Peyer's patch (tissue), 4 donors: ENCODE measurements at regions not wholly inside any gene's neighbourhood (a gene's known extent, or its start where the extent isn't known, plus 50 kb on each side); places are given as distances from the start of the nearest gene placed in this dataset.
A peak's percentile ranks its signal among the peaks of the same experiment; 100 is the strongest.
"Not testable (repeated sequence)": the region's sequence is repeated elsewhere in the genome, so short reads cannot be mapped to it uniquely, and the experiment has no call there.

Experiments used
- DNase-seq, 3 donors: peaks; one replicate each; pipeline ENCODE4 v3.0.0-alpha.2; 2017 to 2019
- H3K27ac ChIP-seq, 4 donors: fragments of 200-600 bp; sonication (generic); one replicate each; pipeline ENCODE4 v1.5.1; 2016 to 2019
- H3K27me3 ChIP-seq, 2 donors: fragments of 200-600 bp; sonication (generic); one replicate each; pipeline ENCODE4 v1.5.1; 2019
- H3K36me3 ChIP-seq, 3 donors: fragments of 200-600 bp; sonication (generic); one replicate each; pipeline ENCODE4 v1.5.1; 2016 to 2019
- H3K4me1 ChIP-seq, 4 donors: fragments of 200-600 bp; sonication (generic); one replicate each; pipeline ENCODE4 v1.5.1; 2016 to 2019
- H3K4me3 ChIP-seq, 4 donors: fragments of 200-600 bp; sonication (generic); 1 replicate in 3 of 4; 2 replicates in 1 of 4; pipeline ENCODE4 v1.5.1; 2016 to 2019; ENCODE audit warnings: mild to moderate bottlenecking in 1 of 4
- H3K9me3 ChIP-seq, 4 donors: fragments of 200-600 bp; sonication (generic); one replicate each; pipeline ENCODE4 v1.5.1; 2016 to 2019; ENCODE audit warnings: mild to moderate bottlenecking in 1 of 4
- POLR2A ChIP-seq, 2 donors: fragments of 450-650 bp; IDR thresholded peaks; one replicate each; pipeline ENCODE4 v1.5.1; 2017; ENCODE audit warnings: antibody characterized with exemption in 2 of 2, mild to moderate bottlenecking in 2 of 2, moderate library complexity in 2 of 2
- TF ChIP-seq, protein P1 (sequence below), 6 experiments: fragments of 450-650 bp in 4 of 6; fragments of 200-600 bp in 2 of 6; sonication (generic) in 1 of 6; IDR thresholded peaks; one replicate each; pipeline ENCODE4 v1.5.1; 2017 to 2019; ENCODE audit warnings: antibody characterized with exemption in 6 of 6, mild to moderate bottlenecking in 3 of 6, moderate library complexity in 1 of 6

- Histone ChIP-seq H3K9me3 (no peaks in the 10 kb centered on the region), H3K27ac (no peak overlapping the region), H3K4me3 (no peak overlapping the region), H3K27me3 (no peaks in the 10 kb centered on the region), H3K4me1 (no peaks in the 10 kb centered on the region), H3K36me3 (no peaks in the 10 kb centered on the region)
- no peak for DNase-seq
- TF ChIP-seq, protein P1, sequence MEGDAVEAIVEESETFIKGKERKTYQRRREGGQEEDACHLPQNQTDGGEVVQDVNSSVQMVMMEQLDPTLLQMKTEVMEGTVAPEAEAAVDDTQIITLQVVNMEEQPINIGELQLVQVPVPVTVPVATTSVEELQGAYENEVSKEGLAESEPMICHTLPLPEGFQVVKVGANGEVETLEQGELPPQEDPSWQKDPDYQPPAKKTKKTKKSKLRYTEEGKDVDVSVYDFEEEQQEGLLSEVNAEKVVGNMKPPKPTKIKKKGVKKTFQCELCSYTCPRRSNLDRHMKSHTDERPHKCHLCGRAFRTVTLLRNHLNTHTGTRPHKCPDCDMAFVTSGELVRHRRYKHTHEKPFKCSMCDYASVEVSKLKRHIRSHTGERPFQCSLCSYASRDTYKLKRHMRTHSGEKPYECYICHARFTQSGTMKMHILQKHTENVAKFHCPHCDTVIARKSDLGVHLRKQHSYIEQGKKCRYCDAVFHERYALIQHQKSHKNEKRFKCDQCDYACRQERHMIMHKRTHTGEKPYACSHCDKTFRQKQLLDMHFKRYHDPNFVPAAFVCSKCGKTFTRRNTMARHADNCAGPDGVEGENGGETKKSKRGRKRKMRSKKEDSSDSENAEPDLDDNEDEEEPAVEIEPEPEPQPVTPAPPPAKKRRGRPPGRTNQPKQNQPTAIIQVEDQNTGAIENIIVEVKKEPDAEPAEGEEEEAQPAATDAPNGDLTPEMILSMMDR (IDR thresholded peaks at IDR 0.05): no peak
- no peak for TF ChIP-seq POLR2A (IDR thresholded peaks at IDR 0.05)
Measured at GRCh38 chr5:21398511-21398910, 1410.5 kb upstream of the CDH18 start.

DNA sequence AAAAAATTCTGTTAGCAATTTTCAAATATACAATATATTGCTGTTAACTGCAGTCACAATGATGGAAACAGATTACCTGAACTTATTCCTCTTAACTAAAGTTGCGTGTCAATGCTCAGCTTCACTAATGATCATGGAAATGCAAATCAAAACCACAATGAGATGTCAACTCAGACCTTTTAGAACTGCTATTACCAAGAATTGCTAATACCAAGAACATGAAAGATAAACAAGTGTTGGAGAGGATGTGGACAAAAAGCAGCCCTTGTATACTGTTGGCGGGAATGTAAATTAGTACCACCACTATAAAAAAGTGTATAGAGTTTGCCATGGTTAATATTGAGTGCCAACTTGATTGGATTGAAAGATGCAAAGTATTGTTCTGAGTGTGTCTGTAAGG, 1409.7 kb upstream of the CDH18 start:
- no peaks in the 10 kb centered on the region for H3K4me1 ChIP-seq
- TF ChIP-seq, protein P1 (IDR thresholded peaks at IDR 0.05): no peak
- no peak for TF ChIP-seq POLR2A (IDR thresholded peaks at IDR 0.05)
- H3K27me3 ChIP-seq: no peaks in the 10 kb centered on the region
- H3K36me3 ChIP-seq: no peaks in the 10 kb centered on the region
- no peak for DNase-seq
- no peak overlapping the region for H3K27ac ChIP-seq
- H3K9me3 ChIP-seq: no peaks in the 10 kb centered on the region
- no peak overlapping the region for H3K4me3 ChIP-seq

- no peaks in the 10 kb centered on the region for H3K4me1 ChIP-seq
- DNase-seq: no peak
- no peak overlapping the region for H3K27ac ChIP-seq
- H3K27me3 ChIP-seq: no peaks in the 10 kb centered on the region
- no peaks in the 10 kb centered on the region for H3K9me3 ChIP-seq
- TF ChIP-seq, protein P1 (IDR thresholded peaks at IDR 0.05): no peak
- TF ChIP-seq POLR2A (IDR thresholded peaks at IDR 0.05): no peak
- no peak overlapping the region for H3K4me3 ChIP-seq
- H3K36me3 ChIP-seq: no peaks in the 10 kb centered on the region
Measured at GRCh38 chr5:21391506-21391905, 1403.5 kb upstream of the CDH18 start.

DNA sequence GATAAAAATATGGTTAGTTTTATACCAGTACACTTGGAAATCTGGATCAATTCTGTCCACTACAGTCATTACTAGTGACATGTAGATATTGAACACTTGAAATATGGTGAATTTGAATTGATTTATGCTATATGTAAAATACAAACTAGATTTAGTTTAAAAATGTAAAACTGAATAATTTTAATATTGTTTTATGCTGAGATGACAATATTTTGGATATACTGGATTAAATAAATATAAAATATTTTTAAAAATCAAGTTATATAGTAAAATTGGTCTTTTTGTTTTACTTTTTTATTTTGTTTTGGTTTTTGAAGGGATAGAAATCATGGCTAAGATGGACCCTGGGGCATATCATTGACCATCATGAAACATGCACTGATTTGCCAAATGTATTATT, 1372.8 kb upstream of the CDH18 start:
- not testable (repeated sequence) for DNase-seq, H3K9me3 ChIP-seq, H3K4me1 ChIP-seq, H3K4me3 ChIP-seq, H3K27me3 ChIP-seq, H3K27ac ChIP-seq, H3K36me3 ChIP-seq

- not testable (repeated sequence) for H3K4me1 ChIP-seq, H3K27ac ChIP-seq, H3K4me3 ChIP-seq, H3K27me3 ChIP-seq, H3K36me3 ChIP-seq, DNase-seq, H3K9me3 ChIP-seq
Measured at GRCh38 chr5:21341948-21342261, 1353.9 kb upstream of the CDH18 start.

GRCh38 chr5:21341203-21341947, 1353.4 kb upstream of the CDH18 start:
- H3K9me3 ChIP-seq, H3K27me3 ChIP-seq, H3K36me3 ChIP-seq, DNase-seq, H3K4me1 ChIP-seq, H3K27ac ChIP-seq: not testable (repeated sequence)
- peak overlapping the region in 2 of 4 donors; percentile 12 to 18 for H3K4me3 ChIP-seq
- TF ChIP-seq, protein P1 (IDR thresholded peaks at IDR 0.05): peak in 1 of 6 experiments; percentile 8

DNA sequence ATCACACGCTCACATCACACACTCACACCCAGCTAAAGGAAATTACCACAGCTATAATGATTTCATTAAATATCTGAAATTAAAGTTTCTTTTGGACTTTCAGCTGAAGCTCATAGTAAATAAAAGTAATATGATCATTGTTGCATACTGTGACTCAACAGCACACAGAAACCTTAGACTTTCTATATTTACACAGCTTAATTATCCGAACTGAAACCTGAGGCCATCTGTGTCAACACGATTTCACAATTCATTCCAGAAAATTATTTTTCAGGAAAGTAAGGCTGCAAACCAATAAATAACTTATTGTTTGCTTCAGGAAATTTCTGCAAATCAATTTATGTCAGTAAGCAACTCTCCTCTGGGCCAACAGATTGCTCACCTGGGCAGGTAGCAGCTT, 1352.2 kb upstream of the CDH18 start:
- H3K9me3 ChIP-seq, H3K36me3 ChIP-seq, H3K27ac ChIP-seq, DNase-seq, H3K27me3 ChIP-seq, H3K4me3 ChIP-seq, H3K4me1 ChIP-seq: not testable (repeated sequence)

GRCh38 chr5:21336478-21336877, 1348.5 kb upstream of the CDH18 start:
- not testable (repeated sequence) for H3K27me3 ChIP-seq, H3K4me1 ChIP-seq, H3K27ac ChIP-seq, DNase-seq, H3K9me3 ChIP-seq, H3K4me3 ChIP-seq, H3K36me3 ChIP-seq

- not testable (repeated sequence) for H3K4me3 ChIP-seq, H3K4me1 ChIP-seq, H3K27me3 ChIP-seq, H3K9me3 ChIP-seq, H3K27ac ChIP-seq, DNase-seq, H3K36me3 ChIP-seq
Measured at GRCh38 chr5:21315376-21315775, 1327.4 kb upstream of the CDH18 start.

DNA sequence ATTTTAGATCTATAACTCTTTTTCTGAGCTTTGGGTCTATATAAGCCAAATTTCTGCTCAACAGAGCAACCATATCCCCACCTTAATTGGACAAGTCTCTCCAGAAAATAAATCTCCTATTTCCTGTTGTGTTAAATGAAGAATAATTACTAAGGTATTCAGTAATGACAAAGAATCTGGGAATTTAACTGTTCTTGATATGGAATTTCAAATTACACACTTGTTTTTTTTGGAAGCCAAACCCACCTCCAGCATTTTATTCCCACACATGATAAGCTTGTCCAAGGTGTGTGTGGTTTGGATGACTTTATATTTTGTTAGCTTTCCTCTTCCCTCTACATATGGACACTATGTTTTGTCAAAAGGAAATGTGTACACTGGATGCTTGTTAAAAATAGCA, 1313.2 kb upstream of the CDH18 start:
- not testable (repeated sequence) for H3K27ac ChIP-seq, DNase-seq, H3K27me3 ChIP-seq, H3K36me3 ChIP-seq, H3K4me3 ChIP-seq, H3K4me1 ChIP-seq, H3K9me3 ChIP-seq

DNA sequence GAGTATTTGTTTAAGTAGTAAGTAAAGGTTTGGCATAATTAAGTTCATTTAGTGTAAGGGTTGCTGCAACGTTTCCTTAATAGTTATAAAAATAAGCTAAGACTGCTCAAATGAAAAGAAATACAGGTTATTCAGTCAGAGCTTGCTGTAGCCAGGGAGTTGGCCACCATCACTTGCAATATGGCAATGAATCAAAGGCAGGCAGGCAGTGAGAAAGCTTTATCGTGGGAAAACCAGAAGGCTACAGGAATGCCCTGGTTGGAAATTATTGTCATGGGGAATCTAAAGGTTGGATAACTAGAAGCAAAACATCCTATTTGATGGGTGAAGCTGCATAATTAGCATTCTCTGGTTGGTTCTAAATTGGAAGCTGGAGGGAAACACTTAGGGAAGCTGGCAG, 1286.4 kb upstream of the CDH18 start:
- not testable (repeated sequence) for H3K27me3 ChIP-seq, H3K4me1 ChIP-seq, H3K9me3 ChIP-seq, H3K4me3 ChIP-seq, H3K36me3 ChIP-seq, H3K27ac ChIP-seq, DNase-seq
